ENCODE measurements at regions not wholly inside any gene's neighbourhood (a gene's known extent, or its start where the extent isn't known, plus 50 kb on each side); places are given as distances from the start of the nearest gene placed in this dataset.

GRCh38 chr10:108082596-108082995 lies 918.1 kb upstream of the SORCS1 start:
- DNase-seq = no peak
- Mint-ChIP-seq H3K27ac (no peak overlapping the region), H3K27me3 (no peaks in the 10 kb centered on the region), H3K4me3 (no peak overlapping the region), H3K4me1 (no peaks in the 10 kb centered on the region), H3K36me3 (no peaks in the 10 kb centered on the region), H3K9me3 (peaks cover 3% of the 10 kb centered on the region)

- Mint-ChIP-seq H3K4me1 (no peaks in the 10 kb centered on the region), H3K4me3 (no peak overlapping the region), H3K36me3 (no peaks in the 10 kb centered on the region), H3K9me3 (peaks cover 6% of the 10 kb centered on the region), H3K27ac (no peak overlapping the region), H3K27me3 (no peaks in the 10 kb centered on the region)
- no peak for DNase-seq
Measured at GRCh38 chr10:108078263-108078662, 913.8 kb upstream of the SORCS1 start.

- no peak for DNase-seq
- Mint-ChIP-seq H3K4me1 (no peaks in the 10 kb centered on the region), H3K27ac (no peak overlapping the region), H3K9me3 (peaks cover 7% of the 10 kb centered on the region), H3K27me3 (no peaks in the 10 kb centered on the region), H3K36me3 (no peaks in the 10 kb centered on the region), H3K4me3 (no peak overlapping the region)
Measured at GRCh38 chr10:108072466-108072865, 908.0 kb upstream of the SORCS1 start.

- H3K36me3 Mint-ChIP-seq = no peaks in the 10 kb centered on the region
- no peaks in the 10 kb centered on the region for H3K4me1 Mint-ChIP-seq
- DNase-seq = no peak
- peaks cover 9% of the 10 kb centered on the region for H3K9me3 Mint-ChIP-seq
- no peak overlapping the region for H3K27ac Mint-ChIP-seq
- no peaks in the 10 kb centered on the region for H3K27me3 Mint-ChIP-seq
- no peak overlapping the region for H3K4me3 Mint-ChIP-seq
Measured at GRCh38 chr10:108070789-108071188, 906.3 kb upstream of the SORCS1 start.

GRCh38 chr10:108069096-108069495 lies 904.6 kb upstream of the SORCS1 start:
- Mint-ChIP-seq H3K4me1 (no peaks in the 10 kb centered on the region), H3K36me3 (no peaks in the 10 kb centered on the region), H3K27ac (no peak overlapping the region), H3K9me3 (peaks cover 6% of the 10 kb centered on the region), H3K4me3 (no peak overlapping the region), H3K27me3 (no peaks in the 10 kb centered on the region)
- DNase-seq = no peak

DNA sequence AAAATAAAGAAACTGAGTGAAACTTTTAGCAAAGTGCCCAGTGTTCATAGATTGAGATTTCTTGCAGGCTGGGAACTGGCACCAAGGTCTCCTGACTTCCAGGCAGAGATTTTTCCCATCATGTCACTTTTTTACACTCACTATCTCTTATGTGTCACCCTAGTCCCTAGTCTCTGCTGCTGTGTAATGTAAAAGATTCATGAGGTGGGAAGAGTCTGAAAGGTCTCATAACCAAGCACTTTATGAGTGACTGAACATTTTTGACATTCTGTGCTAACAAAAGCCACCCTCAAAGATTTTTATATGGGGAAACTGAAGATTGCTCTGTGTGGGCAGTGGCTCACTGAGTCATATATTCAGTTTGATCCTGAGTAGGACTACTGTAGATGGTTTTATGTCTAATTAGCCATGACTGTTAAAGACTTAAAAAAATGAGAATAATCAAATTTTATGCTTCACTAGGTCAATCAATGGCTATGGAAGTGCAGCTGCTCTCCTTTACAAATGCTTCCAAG lies 900.3 kb upstream of the SORCS1 start:
- DNase-seq = no peak
- H3K9me3 Mint-ChIP-seq = peaks cover 6% of the 10 kb centered on the region
- H3K36me3 Mint-ChIP-seq = no peaks in the 10 kb centered on the region
- no peaks in the 10 kb centered on the region for H3K27me3 Mint-ChIP-seq
- H3K4me1 Mint-ChIP-seq = no peaks in the 10 kb centered on the region
- H3K4me3 Mint-ChIP-seq = no peak overlapping the region
- H3K27ac Mint-ChIP-seq = no peak overlapping the region

DNA sequence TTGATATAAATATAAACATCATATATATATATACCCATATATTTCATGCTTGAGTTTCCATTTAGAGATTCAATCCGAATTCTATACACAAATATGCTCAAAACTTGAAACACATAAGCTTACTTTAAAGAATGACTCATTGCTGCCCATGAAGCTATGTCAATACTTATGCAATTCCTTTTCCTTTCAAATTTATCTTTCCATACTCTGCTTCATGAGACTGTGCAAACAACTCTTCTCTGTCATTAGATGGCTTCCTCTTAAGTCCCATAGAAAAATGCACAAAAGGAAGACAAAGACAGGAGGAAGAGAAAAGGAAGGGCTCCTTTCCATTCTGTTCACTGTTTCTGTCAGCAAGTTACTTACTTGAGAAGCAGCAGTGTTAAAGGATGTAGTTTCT lies 895.7 kb upstream of the SORCS1 start:
- Mint-ChIP-seq H3K4me3 (no peak overlapping the region), H3K36me3 (no peaks in the 10 kb centered on the region), H3K9me3 (peaks cover 3% of the 10 kb centered on the region), H3K4me1 (no peaks in the 10 kb centered on the region), H3K27ac (no peak overlapping the region), H3K27me3 (no peaks in the 10 kb centered on the region)
- no peak for DNase-seq

- H3K4me1 Mint-ChIP-seq = no peaks in the 10 kb centered on the region
- H3K4me3 Mint-ChIP-seq = no peak overlapping the region
- DNase-seq = no peak
- peaks cover 5% of the 10 kb centered on the region for H3K9me3 Mint-ChIP-seq
- H3K27ac Mint-ChIP-seq = no peak overlapping the region
- H3K36me3 Mint-ChIP-seq = no peaks in the 10 kb centered on the region
- no peaks in the 10 kb centered on the region for H3K27me3 Mint-ChIP-seq
Measured at GRCh38 chr10:108055506-108055905, 891.0 kb upstream of the SORCS1 start.

- H3K4me3 Mint-ChIP-seq = no peak overlapping the region
- no peak overlapping the region for H3K27ac Mint-ChIP-seq
- peaks cover 5% of the 10 kb centered on the region for H3K9me3 Mint-ChIP-seq
- no peaks in the 10 kb centered on the region for H3K27me3 Mint-ChIP-seq
- H3K4me1 Mint-ChIP-seq = no peaks in the 10 kb centered on the region
- H3K36me3 Mint-ChIP-seq = no peaks in the 10 kb centered on the region
- no peak for DNase-seq
Measured at GRCh38 chr10:108052981-108053380, 888.5 kb upstream of the SORCS1 start.

GRCh38 chr10:108051218-108051617 lies 886.7 kb upstream of the SORCS1 start:
- H3K36me3 Mint-ChIP-seq = no peaks in the 10 kb centered on the region
- no peaks in the 10 kb centered on the region for H3K4me1 Mint-ChIP-seq
- DNase-seq = no peak
- H3K27me3 Mint-ChIP-seq = no peaks in the 10 kb centered on the region
- no peak overlapping the region for H3K27ac Mint-ChIP-seq
- no peak overlapping the region for H3K4me3 Mint-ChIP-seq
- H3K9me3 Mint-ChIP-seq = peaks cover 6% of the 10 kb centered on the region

DNA sequence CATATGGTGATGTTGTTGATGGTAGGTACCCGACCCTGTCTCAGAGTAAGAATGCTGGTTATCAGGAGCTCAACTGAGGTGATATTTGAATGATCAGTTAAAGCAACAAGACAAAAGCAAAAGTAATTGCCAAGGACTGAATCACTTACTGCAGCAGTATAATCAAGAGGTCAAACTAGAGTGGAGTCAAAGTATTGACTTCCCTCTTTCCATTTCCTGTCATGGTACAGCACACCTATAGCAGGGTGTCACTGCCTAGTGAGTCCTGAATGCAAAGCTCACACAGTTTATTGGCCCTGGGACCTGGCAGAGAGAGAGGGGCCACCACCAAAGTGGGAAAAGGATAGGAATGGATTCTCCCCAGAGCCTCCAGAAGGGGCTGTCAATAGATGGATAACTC lies 886.1 kb upstream of the SORCS1 start:
- no peak overlapping the region for H3K27ac Mint-ChIP-seq
- no peaks in the 10 kb centered on the region for H3K4me1 Mint-ChIP-seq
- no peak overlapping the region for H3K4me3 Mint-ChIP-seq
- H3K9me3 Mint-ChIP-seq = peaks cover 6% of the 10 kb centered on the region
- no peak for DNase-seq
- H3K27me3 Mint-ChIP-seq = no peaks in the 10 kb centered on the region
- H3K36me3 Mint-ChIP-seq = no peaks in the 10 kb centered on the region

GRCh38 chr10:108049668-108050067 lies 885.2 kb upstream of the SORCS1 start:
- Mint-ChIP-seq H3K36me3 (no peaks in the 10 kb centered on the region), H3K27ac (no peak overlapping the region), H3K4me1 (no peaks in the 10 kb centered on the region), H3K27me3 (no peaks in the 10 kb centered on the region), H3K9me3 (peaks cover 3% of the 10 kb centered on the region), H3K4me3 (no peak overlapping the region)
- DNase-seq = no peak

DNA sequence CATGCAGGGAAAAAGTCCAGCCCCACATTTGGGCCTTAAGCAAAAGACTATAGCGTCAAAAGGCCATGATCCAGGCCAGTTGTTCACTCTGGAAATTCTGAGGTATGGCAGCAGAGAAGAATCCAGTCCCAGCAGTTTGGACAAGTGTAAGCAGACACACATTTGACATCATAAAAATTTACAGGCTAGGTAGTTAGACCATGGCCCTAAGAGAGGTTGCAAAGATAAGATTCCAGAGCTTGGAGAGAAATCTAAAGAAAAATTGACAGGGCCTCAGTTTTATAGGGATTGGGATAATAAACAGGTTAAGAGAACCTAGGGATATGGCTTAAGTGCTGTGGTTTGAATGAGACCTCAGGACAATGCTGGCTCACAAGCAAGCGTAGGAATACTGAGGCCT lies 884.4 kb upstream of the SORCS1 start:
- Mint-ChIP-seq H3K27ac (no peak overlapping the region), H3K36me3 (no peaks in the 10 kb centered on the region), H3K27me3 (no peaks in the 10 kb centered on the region), H3K4me1 (no peaks in the 10 kb centered on the region), H3K9me3 (peaks cover 3% of the 10 kb centered on the region), H3K4me3 (no peak overlapping the region)
- no peak for DNase-seq

GRCh38 chr10:108039821-108040584 lies 875.5 kb upstream of the SORCS1 start:
- no peaks in the 10 kb centered on the region for H3K4me1 Mint-ChIP-seq
- H3K36me3 Mint-ChIP-seq = no peaks in the 10 kb centered on the region
- peaks cover 4% of the 10 kb centered on the region for H3K9me3 Mint-ChIP-seq
- H3K27me3 Mint-ChIP-seq = no peaks in the 10 kb centered on the region
- DNase-seq = no peak
- no peak overlapping the region for H3K4me3 Mint-ChIP-seq
- H3K27ac Mint-ChIP-seq = no peak overlapping the region

- Mint-ChIP-seq H3K4me3 (no peak overlapping the region), H3K27me3 (no peaks in the 10 kb centered on the region), H3K27ac (no peak overlapping the region), H3K9me3 (peaks cover 6% of the 10 kb centered on the region), H3K4me1 (no peaks in the 10 kb centered on the region), H3K36me3 (no peaks in the 10 kb centered on the region)
- no peak for DNase-seq
Measured at GRCh38 chr10:108037061-108037460, 872.6 kb upstream of the SORCS1 start.

DNA sequence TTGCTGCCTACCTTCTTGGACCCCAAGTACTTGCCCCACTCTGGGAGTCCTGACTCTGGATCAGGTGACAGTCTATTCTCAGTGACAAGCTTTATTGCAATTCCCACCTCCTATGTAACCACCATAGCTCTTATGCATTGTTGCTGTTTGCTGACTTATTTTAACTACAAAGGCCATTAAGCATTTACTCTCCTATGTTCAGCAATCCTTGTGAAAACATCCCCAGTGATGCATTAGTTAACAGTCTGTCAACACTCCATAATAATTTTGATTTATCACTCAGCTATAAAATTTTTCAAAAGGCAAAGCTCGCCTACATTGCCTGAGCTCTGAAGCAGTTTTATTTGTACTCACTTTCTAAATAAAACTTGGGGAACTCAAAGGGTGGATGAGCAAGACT lies 871.8 kb upstream of the SORCS1 start:
- Mint-ChIP-seq H3K9me3 (peaks cover 6% of the 10 kb centered on the region), H3K27me3 (no peaks in the 10 kb centered on the region)

More for the DNA sequence above, 871.8 kb upstream of the SORCS1 start:
- Mint-ChIP-seq H3K27ac (no peak overlapping the region), H3K4me1 (no peaks in the 10 kb centered on the region), H3K4me3 (no peak overlapping the region), H3K36me3 (no peaks in the 10 kb centered on the region)
- DNase-seq = no peak

All from activated naive CD8-positive, alpha-beta T cell treated with anti-CD3 and anti-CD28 coated beads for 36 hours (primary cell).